ENCODE measurements at regions not wholly inside any gene's neighbourhood (a gene's known extent, or its start where the extent isn't known, plus 50 kb on each side); places are given as distances from the start of the nearest gene placed in this dataset.

GRCh38 chr1:193868425-193868824, 682.0 kb upstream of the B3GALT2 start:
- DNase-seq (ENCODE audit: low spot score) = no peak
- Histone ChIP-seq H3K4me3 (no peak overlapping the region), H3K27ac (no peak overlapping the region)
- TF ChIP-seq CTCF (IDR thresholded peaks at IDR 0.05) = no peak

GRCh38 chr1:193856261-193856660, 669.8 kb upstream of the B3GALT2 start:
- Histone ChIP-seq H3K27ac (no peak overlapping the region), H3K4me3 (no peak overlapping the region)
- TF ChIP-seq CTCF (IDR thresholded peaks at IDR 0.05) = no peak
- no peak for DNase-seq (ENCODE audit: low spot score)

- no peak for TF ChIP-seq CTCF (IDR thresholded peaks at IDR 0.05)
- no peak overlapping the region for H3K27ac ChIP-seq
- no peak overlapping the region for H3K4me3 ChIP-seq
- DNase-seq (ENCODE audit: low spot score) = no peak
Observed at GRCh38 chr1:193850745-193851144, 664.3 kb upstream of the B3GALT2 start.

GRCh38 chr1:193846876-193847604, 660.6 kb upstream of the B3GALT2 start:
- no peak for TF ChIP-seq CTCF (IDR thresholded peaks at IDR 0.05)
- Histone ChIP-seq H3K27ac (no peak overlapping the region), H3K4me3 (no peak overlapping the region)
- DNase-seq (ENCODE audit: low spot score) = no peak

- no peak for DNase-seq (ENCODE audit: low spot score)
- Histone ChIP-seq H3K27ac (no peak overlapping the region), H3K4me3 (no peak overlapping the region)
- no peak for TF ChIP-seq CTCF (IDR thresholded peaks at IDR 0.05)
Observed at GRCh38 chr1:193846411-193846810, 660.0 kb upstream of the B3GALT2 start.

GRCh38 chr1:193841857-193842256, 655.4 kb upstream of the B3GALT2 start:
- Histone ChIP-seq H3K4me3 (no peak overlapping the region), H3K27ac (no peak overlapping the region)
- no peak for TF ChIP-seq CTCF (IDR thresholded peaks at IDR 0.05)
- DNase-seq (ENCODE audit: low spot score) = no peak

GRCh38 chr1:193831465-193831864, 645.1 kb upstream of the B3GALT2 start:
- DNase-seq (ENCODE audit: low spot score) = no peak
- no peak for TF ChIP-seq CTCF (IDR thresholded peaks at IDR 0.05)
- Histone ChIP-seq H3K27ac (no peak overlapping the region), H3K4me3 (no peak overlapping the region)
